Neural crest cell (in vitro differentiated cells): ENCODE measurements at regions not wholly inside any gene's neighbourhood (a gene's known extent, or its start where the extent isn't known, plus 50 kb on each side); places are given as distances from the start of the nearest gene placed in this dataset.

ENCODE experiments used
- DNase-seq: peaks from one replicate; pipeline ENCODE4 v3.0.0; 2021; ENCODE audit warnings: low read depth, mixed read lengths, low spot score
- H3K27ac Mint-ChIP-seq: one replicate; pipeline ENCODE4 v1.8.0; 2021; ENCODE audit warnings: mild to moderate bottlenecking, mixed read lengths; ENCODE audit not compliant: unreplicated experiment
- H3K27me3 Mint-ChIP-seq: 2 replicates; pipeline ENCODE4 v1.8.0; 2021; ENCODE audit warnings: low read depth, mild to moderate bottlenecking, mixed read lengths
- H3K36me3 Mint-ChIP-seq: 2 replicates; pipeline ENCODE4 v1.8.0; 2021; ENCODE audit warnings: low read depth, mild to moderate bottlenecking, mixed read lengths
- H3K4me1 Mint-ChIP-seq: 2 replicates; pipeline ENCODE4 v1.8.0; 2021; ENCODE audit warnings: mixed read lengths
- H3K4me3 Mint-ChIP-seq: one replicate; pipeline ENCODE4 v1.8.0; 2021; ENCODE audit warnings: mild to moderate bottlenecking, mixed read lengths
- H3K9me3 Mint-ChIP-seq: 2 replicates; pipeline ENCODE4 v1.8.0; 2021; ENCODE audit warnings: mixed read lengths
- CTCF ChIP-seq: fragments of 200-600 bp; sonication (generic); conservative IDR thresholded peaks from 2 replicates; pipeline ENCODE4 v1.5.0; 2021; ENCODE audit warnings: antibody characterized with exemption, mild to moderate bottlenecking

- H3K27me3 Mint-ChIP-seq, result no peaks in the 10 kb centered on the region
Observed at GRCh38 chr4:132276989-132277388, 872.1 kb upstream of the PCDH10 start.

GRCh38 chr4:132281733-132282132 is 867.4 kb upstream of the PCDH10 start:
- H3K27me3 Mint-ChIP-seq, result no peaks in the 10 kb centered on the region
- no peak overlapping the region for H3K4me3 Mint-ChIP-seq
- no peak for DNase-seq
- peaks cover 2% of the 10 kb centered on the region for H3K36me3 Mint-ChIP-seq
- no peak overlapping the region for H3K27ac Mint-ChIP-seq
- no peak for TF ChIP-seq CTCF
- no peaks in the 10 kb centered on the region for H3K4me1 Mint-ChIP-seq
- H3K9me3 Mint-ChIP-seq, result peaks cover 14% of the 10 kb centered on the region

More at GRCh38 chr4:132276989-132277388, 872.1 kb upstream of the PCDH10 start:
- no peak overlapping the region for H3K4me3 Mint-ChIP-seq
- peaks cover 6% of the 10 kb centered on the region for H3K9me3 Mint-ChIP-seq
- H3K4me1 Mint-ChIP-seq, result no peaks in the 10 kb centered on the region
- no peak for TF ChIP-seq CTCF
- H3K36me3 Mint-ChIP-seq, result no peaks in the 10 kb centered on the region
- no peak for DNase-seq
- H3K27ac Mint-ChIP-seq, result no peak overlapping the region

DNA sequence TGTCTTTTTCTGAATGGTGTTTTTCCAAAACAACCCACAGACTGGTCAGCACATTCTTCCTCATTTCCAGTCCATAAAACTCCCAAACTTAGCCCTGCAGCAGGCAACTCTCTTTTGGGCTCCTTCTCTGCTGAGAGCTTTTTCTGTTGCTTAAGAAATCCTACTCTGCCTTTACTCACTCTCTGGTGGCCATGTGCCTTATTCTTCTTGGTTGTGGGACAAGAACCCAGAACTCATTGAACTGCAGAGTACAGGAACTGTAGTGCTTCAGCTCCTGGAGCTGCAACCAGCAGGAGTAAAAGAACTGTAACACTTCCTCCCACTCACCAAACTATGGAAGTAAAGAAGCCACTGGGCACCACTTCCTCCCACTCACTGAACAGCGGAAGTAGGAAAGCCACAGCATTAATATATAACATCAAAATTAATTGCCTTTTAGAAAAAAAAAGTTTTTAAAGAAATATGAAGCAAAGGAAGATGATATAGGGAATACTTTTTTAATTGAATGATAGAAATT is 864.1 kb upstream of the PCDH10 start:
- H3K9me3 Mint-ChIP-seq, result peaks cover 10% of the 10 kb centered on the region
- no peak for DNase-seq
- H3K27ac Mint-ChIP-seq, result no peak overlapping the region
- H3K4me1 Mint-ChIP-seq, result no peaks in the 10 kb centered on the region
- peaks cover 4% of the 10 kb centered on the region for H3K36me3 Mint-ChIP-seq
- no peak overlapping the region for H3K4me3 Mint-ChIP-seq
- TF ChIP-seq CTCF, result no peak
- H3K27me3 Mint-ChIP-seq, result no peaks in the 10 kb centered on the region

GRCh38 chr4:132297346-132297745 is 851.7 kb upstream of the PCDH10 start:
- no peaks in the 10 kb centered on the region for H3K27me3 Mint-ChIP-seq
- no peak for DNase-seq
- peaks cover 7% of the 10 kb centered on the region for H3K4me1 Mint-ChIP-seq
- H3K36me3 Mint-ChIP-seq, result no peaks in the 10 kb centered on the region
- H3K27ac Mint-ChIP-seq, result no peak overlapping the region
- no peaks in the 10 kb centered on the region for H3K9me3 Mint-ChIP-seq
- H3K4me3 Mint-ChIP-seq, result no peak overlapping the region
- no peak for TF ChIP-seq CTCF

DNA sequence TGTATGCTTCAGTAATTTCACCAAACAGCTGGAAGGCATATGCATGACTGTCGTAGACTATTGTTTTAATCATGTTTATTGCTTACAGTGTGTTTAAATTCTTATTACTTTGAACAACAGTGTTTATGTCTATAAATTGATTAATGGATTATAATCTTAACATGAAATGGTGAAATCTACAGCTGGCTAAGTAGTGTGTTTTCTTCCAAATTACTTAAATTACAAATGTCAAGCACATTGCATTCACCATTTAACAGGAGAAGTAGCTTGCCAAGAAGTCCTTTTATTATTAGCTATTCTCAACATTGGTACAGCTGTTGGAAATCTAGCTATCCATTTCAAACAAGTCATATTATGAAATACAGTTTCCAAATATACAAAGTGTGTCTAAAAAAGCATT is 849.3 kb upstream of the PCDH10 start:
- no peak overlapping the region for H3K27ac Mint-ChIP-seq
- no peak overlapping the region for H3K4me3 Mint-ChIP-seq
- H3K9me3 Mint-ChIP-seq, result no peaks in the 10 kb centered on the region
- TF ChIP-seq CTCF, result no peak
- H3K36me3 Mint-ChIP-seq, result no peaks in the 10 kb centered on the region
- DNase-seq, result no peak
- H3K4me1 Mint-ChIP-seq, result peaks cover 7% of the 10 kb centered on the region
- H3K27me3 Mint-ChIP-seq, result no peaks in the 10 kb centered on the region

DNA sequence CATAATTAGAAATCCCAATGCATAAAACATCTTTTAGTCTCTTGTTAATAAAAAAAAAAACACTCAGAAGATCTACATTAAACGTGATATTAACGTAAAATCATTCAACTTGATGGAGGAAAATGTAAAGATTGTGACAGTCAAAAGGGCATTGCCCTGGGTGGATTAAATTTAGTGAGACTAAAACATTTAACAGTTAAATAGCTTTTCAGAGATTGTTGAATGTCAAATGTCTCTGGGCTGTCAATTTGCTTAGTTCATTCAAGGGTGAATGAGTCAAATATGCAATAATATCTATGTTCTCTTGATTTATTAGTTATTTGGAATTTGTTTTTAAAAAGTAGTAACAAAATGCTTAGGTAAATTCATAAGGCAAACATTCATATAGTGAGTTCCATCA is 836.6 kb upstream of the PCDH10 start:
- H3K4me3 Mint-ChIP-seq, result no peak overlapping the region
- H3K9me3 Mint-ChIP-seq, result no peaks in the 10 kb centered on the region
- H3K36me3 Mint-ChIP-seq, result no peaks in the 10 kb centered on the region
- no peak overlapping the region for H3K27ac Mint-ChIP-seq
- no peaks in the 10 kb centered on the region for H3K27me3 Mint-ChIP-seq
- no peak for DNase-seq
- no peak for TF ChIP-seq CTCF
- no peaks in the 10 kb centered on the region for H3K4me1 Mint-ChIP-seq
